ENCODE measurements at regions not wholly inside any gene's neighbourhood (a gene's known extent, or its start where the extent isn't known, plus 50 kb on each side); places are given as distances from the start of the nearest gene placed in this dataset.
A peak's percentile ranks its signal among the peaks of the same experiment; 100 is the strongest.

DNA sequence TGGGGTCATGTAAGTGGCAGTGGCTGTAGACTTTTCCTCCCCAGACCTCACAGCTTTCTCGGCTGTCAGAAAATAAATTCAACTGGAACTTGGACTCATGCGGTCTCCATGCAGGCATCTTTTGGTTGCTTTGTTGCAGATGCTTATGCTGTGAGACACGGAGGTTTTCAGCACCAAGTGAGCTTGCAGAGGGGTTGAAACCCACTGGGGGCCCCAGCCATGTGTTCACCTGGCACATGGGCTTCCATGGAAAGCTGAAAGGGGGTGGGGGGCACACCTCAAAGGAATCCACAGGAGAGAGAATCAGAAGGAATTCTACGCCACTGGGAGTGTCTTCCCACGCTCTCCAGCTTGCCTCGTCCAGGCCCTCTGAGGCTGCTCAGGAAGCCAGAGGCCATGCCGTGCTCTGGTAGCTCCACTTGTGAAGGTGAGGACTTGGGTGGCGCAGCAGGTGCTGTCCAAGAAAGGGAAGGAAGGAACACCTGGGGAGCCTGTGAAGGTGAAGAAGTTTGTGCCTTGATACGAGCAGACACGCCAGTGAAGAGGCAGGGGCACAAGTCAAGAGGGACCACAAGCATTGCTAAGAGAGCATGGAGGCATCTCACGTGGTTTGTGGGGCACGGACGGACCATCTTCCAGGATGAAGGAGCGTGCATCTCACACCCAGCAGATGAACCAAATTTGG lies 134.3 kb upstream of the PMEPA1 start:
- Histone ChIP-seq H3K4me3 (ENCODE audit: control insufficient read depth in 1 of 7, extremely low read depth in 1 of 7, insufficient read depth in 4 of 7, low read depth in 2 of 7, low read length in 6 of 7) (no peak overlapping the region), H3K4me1 (ENCODE audit: control extremely low read depth in 1 of 4, control insufficient read depth in 4 of 4, insufficient read depth in 4 of 4, low read length in 3 of 4) (no peaks in the 10 kb centered on the region), H3K9me3 (ENCODE audit: control extremely low read depth in 1 of 5, control insufficient read depth in 4 of 5, insufficient read depth in 2 of 5, low read depth in 1 of 5, low read length in 4 of 5) (no peaks in the 10 kb centered on the region), H3K36me3 (ENCODE audit: control insufficient read depth in 4 of 4, insufficient read depth in 4 of 4, low read length in 3 of 4) (no peaks in the 10 kb centered on the region), H3K27ac (ENCODE audit: insufficient read depth in 1 of 2, low read depth in 1 of 2, low read length in 2 of 2, poor library complexity in 1 of 2, severe bottlenecking in 2 of 2) (no peak overlapping the region), H3K27me3 (replicated peaks in 2 of 5; ENCODE audit: control insufficient read depth in 4 of 5, insufficient read depth in 5 of 5, low read length in 4 of 5) (no peaks in the 10 kb centered on the region)
- CTCF ChIA-PET, result interaction anchor here (3.1 kb wide), 1 partner anchor 12 kb away, joined by 10 read pairs; no protein-coding TSS in a partner anchor
- DNase-seq, result no peak
- POLR2A ChIA-PET, result no interaction called here
- WGBS (ENCODE audit: insufficient coverage), result 99% methylated on average over 14 of the region's 14 CpGs

GRCh38 chr20:57842720-57843119 lies 132.9 kb upstream of the PMEPA1 start:
- no peak overlapping the region for H3K27ac ChIP-seq (ENCODE audit: insufficient read depth in 1 of 2, low read depth in 1 of 2, low read length in 2 of 2, poor library complexity in 1 of 2, severe bottlenecking in 2 of 2)
- no peaks in the 10 kb centered on the region for H3K4me1 ChIP-seq (ENCODE audit: control extremely low read depth in 1 of 4, control insufficient read depth in 4 of 4, insufficient read depth in 4 of 4, low read length in 3 of 4)
- ChIA-PET CTCF (no interaction called here), POLR2A (no interaction called here)
- no peaks in the 10 kb centered on the region for H3K27me3 ChIP-seq (replicated peaks in 2 of 5; ENCODE audit: control insufficient read depth in 4 of 5, insufficient read depth in 5 of 5, low read length in 4 of 5)
- 90% methylated on average over 3 of the region's 4 CpGs for WGBS (ENCODE audit: insufficient coverage)
- no peak overlapping the region for H3K4me3 ChIP-seq (ENCODE audit: control insufficient read depth in 1 of 7, extremely low read depth in 1 of 7, insufficient read depth in 4 of 7, low read depth in 2 of 7, low read length in 6 of 7)
- no peak for DNase-seq
- H3K9me3 ChIP-seq (ENCODE audit: control extremely low read depth in 1 of 5, control insufficient read depth in 4 of 5, insufficient read depth in 2 of 5, low read depth in 1 of 5, low read length in 4 of 5), result no peaks in the 10 kb centered on the region
- H3K36me3 ChIP-seq (ENCODE audit: control insufficient read depth in 4 of 4, insufficient read depth in 4 of 4, low read length in 3 of 4), result no peaks in the 10 kb centered on the region

DNA sequence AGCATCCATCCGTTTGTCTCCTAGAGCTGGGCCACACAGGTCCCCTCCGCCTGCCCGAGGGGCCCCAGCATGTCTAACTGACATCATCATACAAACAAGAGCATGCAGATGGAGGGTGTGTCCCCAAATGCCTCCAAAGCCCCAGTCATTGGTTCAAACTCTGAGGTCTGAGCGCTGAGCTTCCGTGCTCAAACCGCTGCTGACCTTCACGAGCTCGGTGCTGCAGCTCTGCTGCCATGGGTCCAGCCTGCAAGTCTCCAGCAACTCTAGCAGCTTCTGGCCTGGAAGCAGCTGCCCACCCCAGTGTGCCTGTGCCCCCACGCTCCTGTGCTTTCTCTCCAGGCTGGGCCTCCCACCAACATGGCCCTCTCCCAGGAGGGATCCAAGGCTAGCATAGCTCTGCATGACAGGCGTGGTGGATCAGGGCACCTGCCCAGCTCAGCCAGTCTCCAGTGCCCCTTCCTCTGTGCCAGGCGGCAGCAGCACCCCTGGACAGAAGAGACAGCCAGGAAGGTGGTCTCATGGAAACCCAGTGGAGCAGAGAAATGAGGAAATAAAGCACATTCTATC lies 131.6 kb upstream of the PMEPA1 start:
- WGBS (ENCODE audit: insufficient coverage), result 94% methylated on average over 11 of the region's 11 CpGs
- CTCF ChIA-PET, result no interaction called here
- no peak overlapping the region for H3K4me3 ChIP-seq (ENCODE audit: control insufficient read depth in 1 of 7, extremely low read depth in 1 of 7, insufficient read depth in 4 of 7, low read depth in 2 of 7, low read length in 6 of 7)

GRCh38 chr20:57840504-57841296 lies 130.9 kb upstream of the PMEPA1 start:
- POLR2A ChIA-PET, result no interaction called here
- Histone ChIP-seq H3K4me3 (ENCODE audit: control insufficient read depth in 1 of 7, extremely low read depth in 1 of 7, insufficient read depth in 4 of 7, low read depth in 2 of 7, low read length in 6 of 7) (no peak overlapping the region), H3K36me3 (ENCODE audit: control insufficient read depth in 4 of 4, insufficient read depth in 4 of 4, low read length in 3 of 4) (no peaks in the 10 kb centered on the region), H3K27ac (ENCODE audit: insufficient read depth in 1 of 2, low read depth in 1 of 2, low read length in 2 of 2, poor library complexity in 1 of 2, severe bottlenecking in 2 of 2) (no peak overlapping the region), H3K4me1 (ENCODE audit: control extremely low read depth in 1 of 4, control insufficient read depth in 4 of 4, insufficient read depth in 4 of 4, low read length in 3 of 4) (no peaks in the 10 kb centered on the region), H3K9me3 (ENCODE audit: control extremely low read depth in 1 of 5, control insufficient read depth in 4 of 5, insufficient read depth in 2 of 5, low read depth in 1 of 5, low read length in 4 of 5) (no peaks in the 10 kb centered on the region), H3K27me3 (replicated peaks in 2 of 5; ENCODE audit: control insufficient read depth in 4 of 5, insufficient read depth in 5 of 5, low read length in 4 of 5) (no peaks in the 10 kb centered on the region)
- CTCF ChIA-PET, result no interaction called here
- no peak for DNase-seq
- WGBS (ENCODE audit: insufficient coverage), result 99% methylated on average over 17 of the region's 19 CpGs

More for the DNA sequence above, 131.6 kb upstream of the PMEPA1 start:
- Histone ChIP-seq H3K36me3 (ENCODE audit: control insufficient read depth in 4 of 4, insufficient read depth in 4 of 4, low read length in 3 of 4) (no peaks in the 10 kb centered on the region), H3K27me3 (replicated peaks in 2 of 5; ENCODE audit: control insufficient read depth in 4 of 5, insufficient read depth in 5 of 5, low read length in 4 of 5) (no peaks in the 10 kb centered on the region), H3K27ac (ENCODE audit: insufficient read depth in 1 of 2, low read depth in 1 of 2, low read length in 2 of 2, poor library complexity in 1 of 2, severe bottlenecking in 2 of 2) (no peak overlapping the region), H3K4me1 (ENCODE audit: control extremely low read depth in 1 of 4, control insufficient read depth in 4 of 4, insufficient read depth in 4 of 4, low read length in 3 of 4) (no peaks in the 10 kb centered on the region), H3K9me3 (ENCODE audit: control extremely low read depth in 1 of 5, control insufficient read depth in 4 of 5, insufficient read depth in 2 of 5, low read depth in 1 of 5, low read length in 4 of 5) (no peaks in the 10 kb centered on the region)
- POLR2A ChIA-PET, result no interaction called here
- no peak for DNase-seq

GRCh38 chr20:57840066-57840465 lies 130.3 kb upstream of the PMEPA1 start:
- Histone ChIP-seq H3K27me3 (replicated peaks in 2 of 5; ENCODE audit: control insufficient read depth in 4 of 5, insufficient read depth in 5 of 5, low read length in 4 of 5) (no peaks in the 10 kb centered on the region), H3K27ac (ENCODE audit: insufficient read depth in 1 of 2, low read depth in 1 of 2, low read length in 2 of 2, poor library complexity in 1 of 2, severe bottlenecking in 2 of 2) (no peak overlapping the region), H3K4me1 (ENCODE audit: control extremely low read depth in 1 of 4, control insufficient read depth in 4 of 4, insufficient read depth in 4 of 4, low read length in 3 of 4) (no peaks in the 10 kb centered on the region), H3K36me3 (ENCODE audit: control insufficient read depth in 4 of 4, insufficient read depth in 4 of 4, low read length in 3 of 4) (no peaks in the 10 kb centered on the region), H3K9me3 (ENCODE audit: control extremely low read depth in 1 of 5, control insufficient read depth in 4 of 5, insufficient read depth in 2 of 5, low read depth in 1 of 5, low read length in 4 of 5) (no peaks in the 10 kb centered on the region), H3K4me3 (ENCODE audit: control insufficient read depth in 1 of 7, extremely low read depth in 1 of 7, insufficient read depth in 4 of 7, low read depth in 2 of 7, low read length in 6 of 7) (peak overlapping the region in 1 of 7 experiments; percentile 1)
- ChIA-PET POLR2A (no interaction called here), CTCF (no interaction called here)
- WGBS (ENCODE audit: insufficient coverage), result 97% methylated on average over 6 of the region's 10 CpGs
- DNase-seq, result no peak

DNA sequence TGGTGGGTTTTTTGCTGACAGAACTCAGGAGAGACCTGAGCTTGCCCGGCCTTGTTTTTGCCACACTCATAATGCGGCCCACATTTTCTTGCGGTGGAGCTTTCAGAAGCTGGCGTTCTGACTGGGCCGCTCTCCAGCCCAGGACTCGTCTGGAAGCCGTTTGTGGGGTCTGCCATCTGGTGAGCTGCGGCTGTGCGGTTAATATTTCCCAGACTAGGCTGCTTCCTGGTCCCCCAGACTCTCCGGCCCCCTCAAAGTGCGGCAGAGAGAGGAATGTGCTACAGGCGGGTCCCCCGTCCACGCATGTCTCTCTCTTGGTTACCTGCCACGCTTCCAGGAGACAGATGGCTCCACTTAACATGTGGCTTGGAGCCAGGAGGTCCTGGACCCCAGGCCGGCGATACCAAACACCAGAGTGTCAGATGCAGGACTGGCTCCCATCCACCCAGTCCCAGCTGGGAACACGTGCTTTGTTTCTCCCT lies 128.9 kb upstream of the PMEPA1 start:
- H3K4me3 ChIP-seq (ENCODE audit: control insufficient read depth in 1 of 7, extremely low read depth in 1 of 7, insufficient read depth in 4 of 7, low read depth in 2 of 7, low read length in 6 of 7), result no peak overlapping the region
- CTCF ChIA-PET, result interaction anchor here (1.0 kb wide), 1 partner anchor 233 kb away, joined by 3 read pairs; no protein-coding TSS in a partner anchor

More for the DNA sequence above, 128.9 kb upstream of the PMEPA1 start:
- Histone ChIP-seq H3K27me3 (replicated peaks in 2 of 5; ENCODE audit: control insufficient read depth in 4 of 5, insufficient read depth in 5 of 5, low read length in 4 of 5) (no peaks in the 10 kb centered on the region), H3K36me3 (ENCODE audit: control insufficient read depth in 4 of 4, insufficient read depth in 4 of 4, low read length in 3 of 4) (no peaks in the 10 kb centered on the region), H3K9me3 (ENCODE audit: control extremely low read depth in 1 of 5, control insufficient read depth in 4 of 5, insufficient read depth in 2 of 5, low read depth in 1 of 5, low read length in 4 of 5) (no peaks in the 10 kb centered on the region), H3K4me1 (ENCODE audit: control extremely low read depth in 1 of 4, control insufficient read depth in 4 of 4, insufficient read depth in 4 of 4, low read length in 3 of 4) (no peaks in the 10 kb centered on the region), H3K27ac (ENCODE audit: insufficient read depth in 1 of 2, low read depth in 1 of 2, low read length in 2 of 2, poor library complexity in 1 of 2, severe bottlenecking in 2 of 2) (no peak overlapping the region)
- no peak for DNase-seq
- WGBS (ENCODE audit: insufficient coverage), result 91% methylated on average over 18 of the region's 18 CpGs
- POLR2A ChIA-PET, result no interaction called here

All from common myeloid progenitor, CD34-positive (primary cell).